HAP-1 (cell line): ENCODE measurements at regions not wholly inside any gene's neighbourhood (a gene's known extent, or its start where the extent isn't known, plus 50 kb on each side); places are given as distances from the start of the nearest gene placed in this dataset.

ENCODE experiments used
- DNase-seq, 2 experiments: peaks; one replicate each; pipeline ENCODE4 v3.0.0-alpha.2; 2016 to 2020; ENCODE audit warnings: low spot score in 2 of 2
- H3K27me3 ChIP-seq: fragments of 250-450 bp; sonication (Bioruptor Pico); 2 replicates; pipeline ENCODE4 v1.5.1; 2020; ENCODE audit warnings: low read depth, mild to moderate bottlenecking, moderate library complexity
- H3K36me3 ChIP-seq: fragments of 250-450 bp; sonication (Bioruptor Pico); replicated peaks from 2 replicates; pipeline ENCODE4 v1.5.1; 2020; ENCODE audit warnings: mild to moderate bottlenecking
- H3K4me1 ChIP-seq: fragments of 250-450 bp; sonication (Bioruptor Pico); 2 replicates; pipeline ENCODE4 v1.5.1; 2020; ENCODE audit warnings: mild to moderate bottlenecking
- H3K4me3 ChIP-seq: fragments of 250-450 bp; sonication (Bioruptor Pico); 2 replicates; pipeline ENCODE4 v1.5.1; 2020; ENCODE audit warnings: mild to moderate bottlenecking, moderate library complexity
- H3K9me3 ChIP-seq: fragments of 250-450 bp; sonication (Bioruptor Pico); 2 replicates; pipeline ENCODE4 v1.5.1; 2020; ENCODE audit warnings: mild to moderate bottlenecking, moderate library complexity
- in situ Hi-C: fragments of 300-500 bp; cut with MboI; formaldehyde crosslinking; loops from 3 replicates; pipeline ENCODE4 v1.14.3; 2020; ENCODE audit warnings: low sequenced_read_pairs, inconsistent platforms, mixed read lengths

- H3K36me3 ChIP-seq = no peaks in the 10 kb centered on the region
- H3K4me3 ChIP-seq = no peak overlapping the region
- peaks cover 12% of the 10 kb centered on the region for H3K4me1 ChIP-seq
- DNase-seq = no peak
- H3K27me3 ChIP-seq = no peaks in the 10 kb centered on the region
- in situ Hi-C loops = no loop called here
- H3K9me3 ChIP-seq = no peaks in the 10 kb centered on the region
Measured at GRCh38 chr3:117126946-117127546, 417.5 kb downstream of the TUSC7 start.

- DNase-seq = no peak
- peaks cover 6% of the 10 kb centered on the region for H3K4me1 ChIP-seq
- no peaks in the 10 kb centered on the region for H3K36me3 ChIP-seq
- H3K4me3 ChIP-seq = no peak overlapping the region
- no peaks in the 10 kb centered on the region for H3K9me3 ChIP-seq
- in situ Hi-C loops = no loop called here
- no peaks in the 10 kb centered on the region for H3K27me3 ChIP-seq
Measured at GRCh38 chr3:117128133-117128532, 418.6 kb downstream of the TUSC7 start.

GRCh38 chr3:117128872-117129271, 419.3 kb downstream of the TUSC7 start:
- in situ Hi-C loops = no loop called here
- no peaks in the 10 kb centered on the region for H3K9me3 ChIP-seq
- no peaks in the 10 kb centered on the region for H3K36me3 ChIP-seq
- H3K4me1 ChIP-seq = peaks cover 7% of the 10 kb centered on the region
- DNase-seq = no peak
- no peak overlapping the region for H3K4me3 ChIP-seq
- H3K27me3 ChIP-seq = no peaks in the 10 kb centered on the region

- H3K4me1 ChIP-seq = peaks cover 12% of the 10 kb centered on the region
- H3K9me3 ChIP-seq = no peaks in the 10 kb centered on the region
- in situ Hi-C loops = no loop called here
- H3K27me3 ChIP-seq = no peaks in the 10 kb centered on the region
- H3K4me3 ChIP-seq = no peak overlapping the region
- H3K36me3 ChIP-seq = no peaks in the 10 kb centered on the region
- no peak for DNase-seq
Measured at GRCh38 chr3:117129516-117129915, 419.9 kb downstream of the TUSC7 start.

- Histone ChIP-seq H3K36me3 (no peaks in the 10 kb centered on the region), H3K9me3 (no peaks in the 10 kb centered on the region), H3K4me3 (no peak overlapping the region), H3K27me3 (no peaks in the 10 kb centered on the region), H3K4me1 (peaks cover 12% of the 10 kb centered on the region)
- DNase-seq = no peak
- in situ Hi-C loops = no loop called here
Measured at GRCh38 chr3:117130222-117130621, 420.6 kb downstream of the TUSC7 start.

- in situ Hi-C loops = no loop called here
- no peaks in the 10 kb centered on the region for H3K27me3 ChIP-seq
- H3K9me3 ChIP-seq = no peaks in the 10 kb centered on the region
- no peak for DNase-seq
- H3K4me1 ChIP-seq = peaks cover 12% of the 10 kb centered on the region
- H3K36me3 ChIP-seq = no peaks in the 10 kb centered on the region
- no peak overlapping the region for H3K4me3 ChIP-seq
Measured at GRCh38 chr3:117131259-117131658, 421.7 kb downstream of the TUSC7 start.

- in situ Hi-C loops = no loop called here
- no peak overlapping the region for H3K4me3 ChIP-seq
- H3K27me3 ChIP-seq = no peaks in the 10 kb centered on the region
- no peaks in the 10 kb centered on the region for H3K36me3 ChIP-seq
- H3K9me3 ChIP-seq = no peaks in the 10 kb centered on the region
- DNase-seq = no peak
- H3K4me1 ChIP-seq = peaks cover 11% of the 10 kb centered on the region
Measured at GRCh38 chr3:117133066-117133465, 423.5 kb downstream of the TUSC7 start.

- Histone ChIP-seq H3K4me3 (no peak overlapping the region), H3K27me3 (no peaks in the 10 kb centered on the region), H3K9me3 (no peaks in the 10 kb centered on the region), H3K4me1 (peaks cover 6% of the 10 kb centered on the region), H3K36me3 (no peaks in the 10 kb centered on the region)
- in situ Hi-C loops = no loop called here
- DNase-seq = no peak
Measured at GRCh38 chr3:117135207-117135606, 425.6 kb downstream of the TUSC7 start.

- DNase-seq = no peak
- Histone ChIP-seq H3K36me3 (no peaks in the 10 kb centered on the region), H3K27me3 (no peaks in the 10 kb centered on the region), H3K4me1 (peaks cover 6% of the 10 kb centered on the region), H3K4me3 (no peak overlapping the region), H3K9me3 (no peaks in the 10 kb centered on the region)
- in situ Hi-C loops = no loop called here
Measured at GRCh38 chr3:117136003-117136402, 426.4 kb downstream of the TUSC7 start.

- no peaks in the 10 kb centered on the region for H3K27me3 ChIP-seq
- peaks cover 6% of the 10 kb centered on the region for H3K4me1 ChIP-seq
- no peaks in the 10 kb centered on the region for H3K36me3 ChIP-seq
- no peak for DNase-seq
- no peak overlapping the region for H3K4me3 ChIP-seq
- H3K9me3 ChIP-seq = no peaks in the 10 kb centered on the region
- in situ Hi-C loops = no loop called here
Measured at GRCh38 chr3:117137065-117137464, 427.5 kb downstream of the TUSC7 start.

- H3K27me3 ChIP-seq = no peaks in the 10 kb centered on the region
- no peaks in the 10 kb centered on the region for H3K9me3 ChIP-seq
- peaks cover 2% of the 10 kb centered on the region for H3K4me1 ChIP-seq
- no peak for DNase-seq
- in situ Hi-C loops = no loop called here
- H3K4me3 ChIP-seq = no peak overlapping the region
- H3K36me3 ChIP-seq = no peaks in the 10 kb centered on the region
Measured at GRCh38 chr3:117139681-117140080, 430.1 kb downstream of the TUSC7 start.

GRCh38 chr3:117141812-117142211, 432.2 kb downstream of the TUSC7 start:
- H3K9me3 ChIP-seq = no peaks in the 10 kb centered on the region
- DNase-seq = no peak
- peaks cover 12% of the 10 kb centered on the region for H3K4me1 ChIP-seq
- no peak overlapping the region for H3K4me3 ChIP-seq
- H3K36me3 ChIP-seq = no peaks in the 10 kb centered on the region
- no peaks in the 10 kb centered on the region for H3K27me3 ChIP-seq
- in situ Hi-C loops = no loop called here

- in situ Hi-C loops = no loop called here
- DNase-seq = no peak
- H3K36me3 ChIP-seq = no peaks in the 10 kb centered on the region
- H3K4me3 ChIP-seq = no peak overlapping the region
- no peaks in the 10 kb centered on the region for H3K27me3 ChIP-seq
- H3K4me1 ChIP-seq = peaks cover 12% of the 10 kb centered on the region
- H3K9me3 ChIP-seq = no peaks in the 10 kb centered on the region
Measured at GRCh38 chr3:117144853-117145252, 435.3 kb downstream of the TUSC7 start.

GRCh38 chr3:117145677-117146076, 436.1 kb downstream of the TUSC7 start:
- in situ Hi-C loops = no loop called here
- Histone ChIP-seq H3K4me3 (no peak overlapping the region), H3K4me1 (peaks cover 12% of the 10 kb centered on the region), H3K9me3 (no peaks in the 10 kb centered on the region), H3K36me3 (no peaks in the 10 kb centered on the region), H3K27me3 (no peaks in the 10 kb centered on the region)
- no peak for DNase-seq

- Histone ChIP-seq H3K4me1 (peaks cover 12% of the 10 kb centered on the region), H3K4me3 (no peak overlapping the region), H3K27me3 (no peaks in the 10 kb centered on the region), H3K9me3 (no peaks in the 10 kb centered on the region), H3K36me3 (no peaks in the 10 kb centered on the region)
- DNase-seq = no peak
- in situ Hi-C loops = no loop called here
Measured at GRCh38 chr3:117146571-117146970, 437.0 kb downstream of the TUSC7 start.
